ENCODE measurements at regions not wholly inside any gene's neighbourhood (a gene's known extent, or its start where the extent isn't known, plus 50 kb on each side); places are given as distances from the start of the nearest gene placed in this dataset.
"Not testable (repeated sequence)": the region's sequence is repeated elsewhere in the genome, so short reads cannot be mapped to it uniquely, and the experiment has no call there.

DNA sequence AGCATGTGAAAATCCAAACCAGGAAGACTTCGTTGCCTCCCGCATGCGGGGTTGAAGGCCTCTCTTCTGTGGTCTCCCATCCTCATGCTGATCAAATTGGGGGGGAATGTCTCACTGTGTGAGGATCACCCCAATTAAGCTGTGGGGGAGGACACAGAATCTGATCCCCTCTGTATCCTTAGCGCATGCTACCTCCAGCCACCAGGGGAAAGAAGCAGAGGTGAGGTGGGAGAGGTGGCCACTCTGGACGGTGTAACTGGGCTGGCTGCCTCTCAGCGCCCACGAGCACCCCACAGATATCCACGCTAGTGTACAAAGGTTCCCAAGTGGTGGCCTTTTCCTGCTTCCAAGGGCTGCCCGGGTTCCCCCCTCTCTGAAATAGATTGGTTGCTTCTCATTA is 177.6 kb upstream of the PLGLB1 start:
- TF ChIP-seq, protein P1, sequence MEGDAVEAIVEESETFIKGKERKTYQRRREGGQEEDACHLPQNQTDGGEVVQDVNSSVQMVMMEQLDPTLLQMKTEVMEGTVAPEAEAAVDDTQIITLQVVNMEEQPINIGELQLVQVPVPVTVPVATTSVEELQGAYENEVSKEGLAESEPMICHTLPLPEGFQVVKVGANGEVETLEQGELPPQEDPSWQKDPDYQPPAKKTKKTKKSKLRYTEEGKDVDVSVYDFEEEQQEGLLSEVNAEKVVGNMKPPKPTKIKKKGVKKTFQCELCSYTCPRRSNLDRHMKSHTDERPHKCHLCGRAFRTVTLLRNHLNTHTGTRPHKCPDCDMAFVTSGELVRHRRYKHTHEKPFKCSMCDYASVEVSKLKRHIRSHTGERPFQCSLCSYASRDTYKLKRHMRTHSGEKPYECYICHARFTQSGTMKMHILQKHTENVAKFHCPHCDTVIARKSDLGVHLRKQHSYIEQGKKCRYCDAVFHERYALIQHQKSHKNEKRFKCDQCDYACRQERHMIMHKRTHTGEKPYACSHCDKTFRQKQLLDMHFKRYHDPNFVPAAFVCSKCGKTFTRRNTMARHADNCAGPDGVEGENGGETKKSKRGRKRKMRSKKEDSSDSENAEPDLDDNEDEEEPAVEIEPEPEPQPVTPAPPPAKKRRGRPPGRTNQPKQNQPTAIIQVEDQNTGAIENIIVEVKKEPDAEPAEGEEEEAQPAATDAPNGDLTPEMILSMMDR (IDR thresholded peaks at IDR 0.05; ENCODE audit: low read length): not testable (repeated sequence)
- not testable (repeated sequence) for TF ChIP-seq EZH2 (IDR thresholded peaks at IDR 0.05; ENCODE audit: borderline replicate concordance, low read length)
